ENCODE measurements at regions not wholly inside any gene's neighbourhood (a gene's known extent, or its start where the extent isn't known, plus 50 kb on each side); places are given as distances from the start of the nearest gene placed in this dataset.

GRCh38 chr2:38213619-38214167 is 137.7 kb upstream of the CYP1B1 start:
- DNase-seq: no peak
- Histone ChIP-seq H2AK9ac (replicated peaks; ENCODE audit: low read depth, low read length, poor library complexity) (no peak overlapping the region), H3K27ac (ENCODE audit: insufficient read depth, low read length) (no peak overlapping the region), H4K8ac (ENCODE audit: low read depth in 2 of 2, low read length in 2 of 2) (no peak overlapping the region), H3K9me1 (ENCODE audit: insufficient read depth, low read length) (no peaks in the 10 kb centered on the region), H3K23ac (ENCODE audit: low read depth, low read length) (no peak overlapping the region), H4K5ac (ENCODE audit: low read depth, low read length) (no peak overlapping the region), H3K4me1 (ENCODE audit: control insufficient read depth, insufficient read depth, low read length) (no peaks in the 10 kb centered on the region; the same call in 1 of the 2 replicates), H3K18ac (ENCODE audit: low read depth, low read length) (no peak overlapping the region), H4K91ac (ENCODE audit: insufficient read depth, low read depth, low read length) (no peak overlapping the region), H2AFZ (replicated peaks; ENCODE audit: low read length, poor library complexity) (no peak overlapping the region), H2BK120ac (ENCODE audit: low read depth, low read length) (no peak overlapping the region), H4K20me1 (ENCODE audit: insufficient read depth, low read length) (no peaks in the 10 kb centered on the region), H3K27me3 (ENCODE audit: control insufficient read depth, insufficient read depth, low read length) (peaks cover 13% of the 10 kb centered on the region), H2BK15ac (ENCODE audit: low read depth, low read length) (no peak overlapping the region), H3K14ac (replicated peaks; ENCODE audit: low read depth, low read length) (no peak overlapping the region), H2BK20ac (ENCODE audit: low read depth, low read length) (no peak overlapping the region), H3K79me1 (ENCODE audit: low read depth in 1 of 2, low read length in 2 of 2) (no peaks in the 10 kb centered on the region), H2BK5ac (ENCODE audit: low read depth, low read length, poor library complexity, severe bottlenecking) (no peak overlapping the region), H3K9ac (ENCODE audit: low read depth, low read length) (no peak overlapping the region), H3K9me3 (ENCODE audit: control insufficient read depth, insufficient read depth, low read length) (no peaks in the 10 kb centered on the region), H3K4ac (ENCODE audit: low read depth, low read length) (no peak overlapping the region), H2AK5ac (ENCODE audit: low read depth, low read length) (no peak overlapping the region), H3K4me3 (ENCODE audit: insufficient read depth, low read depth, low read length) (no peak overlapping the region), H3K4me2 (ENCODE audit: low read depth, low read length) (no peak overlapping the region), H3K56ac (ENCODE audit: extremely low read depth, insufficient read depth, low read length) (no peak overlapping the region), H3K36me3 (ENCODE audit: control insufficient read depth, insufficient read depth, low read length) (no peaks in the 10 kb centered on the region)
- WGBS, 2 experiments (ENCODE audit: extremely low coverage in 2 of 2, insufficient read length in 1 of 2): no CpG with 5 or more reads among the region's 4 CpGs
- dilution Hi-C loops (cut with HindIII; ENCODE audit: low sequenced_read_pairs, unreplicated experiment) (no loop called here), in situ Hi-C loops (cut with MboI; ENCODE audit: low sequenced_read_pairs) (no loop called here), intact Hi-C loops (cut with micrococcal nuclease) (no loop called here)
- ChIA-PET CTCF (no interaction called here), POLR2A (ENCODE audit: unreplicated experiment) (no interaction called here)
- ATAC-seq (ENCODE audit: low read depth): no peak
- BruUV-seq (replicated peaks): no TSS peak
- TF ChIP-seq CHD1 (IDR thresholded peaks at IDR 0.05; ENCODE audit: low read depth, low read length) (no peak), MAZ (IDR thresholded peaks at IDR 0.05; ENCODE audit: borderline replicate concordance, low read depth, low read length) (no peak), RCOR1 (IDR thresholded peaks at IDR 0.05; ENCODE audit: insufficient replicate concordance, low read length) (no peak), FOS (IDR thresholded peaks at IDR 0.05; ENCODE audit: low read depth, low read length) (no peak), MXI1 (IDR thresholded peaks at IDR 0.05; ENCODE audit: borderline replicate concordance, low read depth, low read length) (no peak), RFX5 (IDR thresholded peaks at IDR 0.05; ENCODE audit: low read depth, low read length) (no peak)
